Tibial nerve (tissue), 4 donors: ENCODE measurements at regions not wholly inside any gene's neighbourhood (a gene's known extent, or its start where the extent isn't known, plus 50 kb on each side); places are given as distances from the start of the nearest gene placed in this dataset.

Experiments used
- DNase-seq, 2 donors: peaks; one replicate each; pipeline ENCODE4 v3.0.0-alpha.2; 2019; ENCODE audit warnings: low spot score in 2 of 2
- H3K27ac ChIP-seq, 4 donors: fragments of 200-600 bp; sonication (generic) in 3 of 4; one replicate each; pipeline ENCODE4 v1.5.1; 2017 to 2019; ENCODE audit warnings: mild to moderate bottlenecking in 1 of 4
- H3K27me3 ChIP-seq, 2 donors: fragments of 200-600 bp; sonication (generic) in 1 of 2; one replicate each; pipeline versions ENCODE4 v1.5.1 to v1.6.0; 2017 to 2019
- H3K36me3 ChIP-seq, 3 donors: fragments of 200-600 bp; sonication (generic); one replicate each; pipeline ENCODE4 v1.5.1; 2018 to 2019
- H3K4me1 ChIP-seq, 4 donors: fragments of 200-600 bp; sonication (generic) in 3 of 4; one replicate each; pipeline ENCODE4 v1.5.1; 2017 to 2019
- H3K4me3 ChIP-seq, 4 donors: fragments of 200-600 bp; sonication (generic) in 3 of 4; one replicate each; pipeline ENCODE4 v1.5.1; 2017 to 2019; ENCODE audit warnings: mild to moderate bottlenecking in 1 of 4, moderate library complexity in 1 of 4
- H3K9me3 ChIP-seq, 4 donors: fragments of 200-600 bp; sonication (generic) in 3 of 4; one replicate each; pipeline ENCODE4 v1.5.1; 2017 to 2019
- CTCF ChIP-seq, 5 experiments: fragments of 200-600 bp in 3 of 5; fragments of 450-650 bp in 2 of 5; sonication (generic) in 3 of 5; IDR thresholded peaks; one replicate each; pipeline ENCODE4 v1.5.1; 2016 to 2019; ENCODE audit warnings: antibody characterized with exemption in 5 of 5, mild to moderate bottlenecking in 3 of 5, moderate library complexity in 2 of 5
- EP300 ChIP-seq, 2 donors: sonication (generic); formaldehyde crosslinking; IDR thresholded peaks; one replicate each; pipeline ENCODE4 v1.6.1; 2017; ENCODE audit warnings: antibody characterized with exemption in 2 of 2, mild to moderate bottlenecking in 1 of 2
- POLR2A ChIP-seq, 2 donors: fragments of 450-650 bp; IDR thresholded peaks; one replicate each; pipeline ENCODE4 v1.6.1; 2017; ENCODE audit warnings: antibody characterized with exemption in 2 of 2, mild to moderate bottlenecking in 2 of 2, moderate library complexity in 2 of 2
- WGBS, 2 donors: methylation state at CpG; one replicate each; pipeline ENCODE4 v1.1.5; 2018; 5-methylcytosine and 5-hydroxymethylcytosine counted together

- Histone ChIP-seq H3K27me3 (peaks cover 0 to 12% of the 10 kb centered on the region in 2 donors), H3K27ac (no peak overlapping the region), H3K36me3 (no peaks in the 10 kb centered on the region), H3K9me3 (no peaks in the 10 kb centered on the region), H3K4me1 (no peaks in the 10 kb centered on the region), H3K4me3 (no peak overlapping the region)
- DNase-seq = no peak
- TF ChIP-seq EP300 (IDR thresholded peaks at IDR 0.05) = no peak
- no peak for TF ChIP-seq POLR2A (IDR thresholded peaks at IDR 0.05)
- no peak for TF ChIP-seq CTCF (IDR thresholded peaks at IDR 0.05)
- WGBS, 2 donors = 49 to 58% methylated on average over 6 of the region's 6 CpGs
Observed at GRCh38 chr17:34458266-34458665, 95.2 kb upstream of the CCL1 start.

- no peak overlapping the region for H3K4me3 ChIP-seq
- no peaks in the 10 kb centered on the region for H3K4me1 ChIP-seq
- peaks cover 0 to 4% of the 10 kb centered on the region in 2 donors for H3K27me3 ChIP-seq
- 72 to 88% methylated on average over 2 of the region's 2 CpGs for WGBS, 2 donors
- no peaks in the 10 kb centered on the region for H3K9me3 ChIP-seq
- H3K36me3 ChIP-seq = no peaks in the 10 kb centered on the region
- TF ChIP-seq EP300 (IDR thresholded peaks at IDR 0.05) = no peak
- no peak for TF ChIP-seq CTCF (IDR thresholded peaks at IDR 0.05)
- TF ChIP-seq POLR2A (IDR thresholded peaks at IDR 0.05) = no peak
- no peak overlapping the region for H3K27ac ChIP-seq
- DNase-seq = no peak
Observed at GRCh38 chr17:34456121-34456520, 93.1 kb upstream of the CCL1 start.

GRCh38 chr17:34452769-34453168 lies 89.7 kb upstream of the CCL1 start:
- Histone ChIP-seq H3K9me3 (no peaks in the 10 kb centered on the region), H3K27ac (no peak overlapping the region), H3K4me3 (no peak overlapping the region), H3K36me3 (no peaks in the 10 kb centered on the region), H3K4me1 (no peaks in the 10 kb centered on the region), H3K27me3 (peaks cover 0 to 4% of the 10 kb centered on the region in 2 donors)
- 45 to 69% methylated on average over 2 of the region's 2 CpGs for WGBS, 2 donors
- TF ChIP-seq CTCF (IDR thresholded peaks at IDR 0.05) (no peak), POLR2A (IDR thresholded peaks at IDR 0.05) (no peak), EP300 (IDR thresholded peaks at IDR 0.05) (no peak)
- DNase-seq = no peak

GRCh38 chr17:34451313-34451712 lies 88.3 kb upstream of the CCL1 start:
- Histone ChIP-seq H3K27me3 (peaks cover 0 to 4% of the 10 kb centered on the region in 2 donors), H3K4me3 (no peak overlapping the region)

GRCh38 chr17:34447406-34447805 lies 84.4 kb upstream of the CCL1 start:
- TF ChIP-seq CTCF (IDR thresholded peaks at IDR 0.05) = no peak
- no peak for TF ChIP-seq POLR2A (IDR thresholded peaks at IDR 0.05)
- TF ChIP-seq EP300 (IDR thresholded peaks at IDR 0.05) = no peak
- WGBS, 2 donors = 53 to 55% methylated on average over 3 of the region's 3 CpGs
- no peak overlapping the region for H3K27ac ChIP-seq
- no peak overlapping the region for H3K4me3 ChIP-seq
- no peak for DNase-seq
- H3K36me3 ChIP-seq = no peaks in the 10 kb centered on the region
- no peaks in the 10 kb centered on the region for H3K9me3 ChIP-seq
- H3K4me1 ChIP-seq = no peaks in the 10 kb centered on the region
- no peaks in the 10 kb centered on the region for H3K27me3 ChIP-seq

More at GRCh38 chr17:34451313-34451712, 88.3 kb upstream of the CCL1 start:
- Histone ChIP-seq H3K27ac (no peak overlapping the region), H3K4me1 (no peaks in the 10 kb centered on the region), H3K36me3 (no peaks in the 10 kb centered on the region), H3K9me3 (no peaks in the 10 kb centered on the region)
- WGBS, 2 donors = 78% methylated on average over 2 of the region's 2 CpGs
- TF ChIP-seq EP300 (IDR thresholded peaks at IDR 0.05) (no peak), POLR2A (IDR thresholded peaks at IDR 0.05) (no peak), CTCF (IDR thresholded peaks at IDR 0.05) (no peak)
- DNase-seq = no peak
